EH (cell line): ENCODE measurements at regions not wholly inside any gene's neighbourhood (a gene's known extent, or its start where the extent isn't known, plus 50 kb on each side); places are given as distances from the start of the nearest gene placed in this dataset.

Experiments used
- DNase-seq: peaks from one replicate; pipeline ENCODE4 v3.0.0-alpha.2; 2015; ENCODE audit warnings: low read depth

DNA sequence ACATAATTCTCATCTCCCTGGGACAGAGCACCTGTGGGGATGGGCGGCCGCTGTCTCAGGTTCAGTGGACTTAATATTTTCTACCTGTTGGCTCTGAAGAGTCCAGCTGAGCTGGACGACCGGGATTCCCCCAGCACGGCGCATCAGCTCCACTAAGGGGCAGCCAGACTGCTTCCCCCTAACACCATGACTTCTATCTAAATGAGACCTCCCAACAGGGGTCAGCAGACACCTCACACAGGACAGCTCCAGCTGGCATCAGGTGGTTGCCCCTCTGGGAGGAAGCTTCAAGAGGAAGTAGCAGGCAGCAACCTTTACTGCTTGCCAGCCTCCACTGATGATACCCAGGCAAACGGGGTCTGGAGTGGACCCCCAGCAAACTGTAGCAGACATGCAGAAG is 226.0 kb upstream of the DSEL start:
- no peak for DNase-seq

DNA sequence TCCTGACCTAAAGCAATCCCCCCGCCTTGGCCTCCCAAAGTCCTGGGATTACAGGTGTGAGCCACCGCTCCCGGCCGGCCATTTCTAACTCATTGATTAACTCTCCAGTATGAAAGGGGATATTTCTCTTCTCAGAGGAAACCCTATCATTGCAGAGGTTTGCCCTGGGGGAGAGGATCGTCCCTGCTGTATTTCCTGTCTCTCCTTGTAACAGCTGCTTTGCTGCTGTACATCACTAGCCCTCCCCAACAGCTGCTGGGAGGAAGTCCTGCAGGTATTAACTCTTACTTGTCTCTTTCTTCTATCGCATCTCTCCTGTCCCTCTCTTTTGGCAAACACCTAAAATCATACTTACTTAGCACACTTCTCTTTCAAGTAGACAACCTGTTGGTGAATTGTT is 219.0 kb upstream of the DSEL start:
- DNase-seq, result no peak

- peak; percentile 49 for DNase-seq
Measured at GRCh38 chr18:67733088-67733487, 216.6 kb upstream of the DSEL start.

DNA sequence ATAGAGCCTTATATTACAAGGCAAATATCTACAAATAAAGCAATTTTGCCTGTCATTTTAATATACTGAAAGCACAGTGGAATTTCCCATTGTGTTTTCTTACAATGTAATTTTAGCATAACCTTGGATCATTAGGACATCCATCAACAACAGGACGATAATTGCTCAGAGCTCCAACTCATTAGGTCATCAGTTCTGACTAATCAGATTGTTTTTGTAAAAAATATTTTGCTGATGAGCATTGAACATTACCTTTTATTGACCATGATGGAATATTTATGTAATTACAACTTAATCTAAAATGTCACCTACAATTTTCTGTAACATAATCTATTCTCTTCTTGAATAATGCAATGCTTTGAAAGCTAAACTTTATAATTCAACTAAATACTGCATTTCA is 215.3 kb upstream of the DSEL start:
- DNase-seq, result peak; percentile 63

- peak; percentile 87 for DNase-seq
Measured at GRCh38 chr18:67730886-67731285, 214.4 kb upstream of the DSEL start.

DNA sequence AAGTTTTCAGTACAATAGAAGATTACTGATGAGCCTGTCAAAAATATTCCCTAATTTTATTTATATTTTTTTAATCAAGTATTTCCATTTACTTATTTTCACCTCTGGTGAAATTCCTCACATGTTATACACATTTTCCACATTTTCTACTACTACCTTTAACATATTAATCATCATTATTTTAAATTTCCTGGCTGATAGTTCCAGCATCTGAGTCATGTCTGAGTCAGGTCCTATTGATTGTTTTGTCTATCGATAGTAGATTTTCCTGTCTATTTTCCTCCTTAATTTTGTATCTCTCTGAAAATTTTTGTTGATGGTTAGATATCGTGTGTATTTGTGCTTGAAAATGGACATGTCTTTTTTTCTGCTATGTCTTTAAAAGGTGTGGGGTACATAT is 211.8 kb upstream of the DSEL start:
- DNase-seq, result no peak

- DNase-seq, result no peak
Measured at GRCh38 chr18:67726882-67727281, 210.4 kb upstream of the DSEL start.

GRCh38 chr18:67717800-67718199 is 201.3 kb upstream of the DSEL start:
- no peak for DNase-seq

GRCh38 chr18:67715567-67715966 is 199.0 kb upstream of the DSEL start:
- no peak for DNase-seq

GRCh38 chr18:67710639-67711038 is 194.1 kb upstream of the DSEL start:
- no peak for DNase-seq

DNA sequence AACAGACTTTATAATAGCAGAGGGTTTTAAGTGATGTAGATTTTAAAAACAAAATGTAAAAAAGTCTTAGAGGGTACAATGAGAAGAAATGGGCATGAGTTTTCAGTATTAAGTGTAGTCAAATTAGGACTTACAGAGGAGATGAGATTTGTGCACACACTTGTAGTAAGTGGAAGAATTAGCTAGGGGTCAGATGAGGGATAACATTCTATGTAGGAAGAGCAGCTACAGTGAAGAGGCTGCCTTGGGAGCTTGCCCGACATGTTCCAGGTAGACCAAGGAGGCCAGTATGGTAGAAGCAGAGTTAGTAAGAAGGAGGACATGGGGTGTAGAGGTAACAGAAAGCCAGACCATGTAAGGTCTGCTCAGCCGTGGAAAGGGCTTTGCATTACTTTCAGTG is 189.2 kb upstream of the DSEL start:
- peak; percentile 9 for DNase-seq

DNA sequence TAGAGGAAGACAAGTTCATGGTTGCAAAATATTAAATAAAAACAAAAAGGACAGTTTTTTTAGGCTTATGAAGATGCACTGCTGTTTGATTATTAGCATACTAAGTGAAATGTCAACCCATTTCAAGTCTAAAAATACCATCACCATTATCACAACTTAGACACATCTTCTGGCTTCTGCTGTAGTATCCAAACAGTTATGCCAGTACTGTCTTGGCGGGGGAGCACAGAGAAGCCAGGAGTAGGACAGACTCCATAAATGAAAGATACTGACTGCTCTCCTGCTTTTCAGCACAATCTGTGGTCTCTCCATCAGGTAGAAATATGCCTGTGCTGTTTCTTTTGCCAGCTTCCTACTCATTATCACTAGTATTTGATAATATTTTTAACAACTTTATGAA is 179.2 kb upstream of the DSEL start:
- DNase-seq, result no peak

GRCh38 chr18:67694787-67695186 is 178.3 kb upstream of the DSEL start:
- DNase-seq, result no peak

GRCh38 chr18:67692811-67693210 is 176.3 kb upstream of the DSEL start:
- no peak for DNase-seq

GRCh38 chr18:67682516-67682915 is 166.0 kb upstream of the DSEL start:
- DNase-seq, result no peak

DNA sequence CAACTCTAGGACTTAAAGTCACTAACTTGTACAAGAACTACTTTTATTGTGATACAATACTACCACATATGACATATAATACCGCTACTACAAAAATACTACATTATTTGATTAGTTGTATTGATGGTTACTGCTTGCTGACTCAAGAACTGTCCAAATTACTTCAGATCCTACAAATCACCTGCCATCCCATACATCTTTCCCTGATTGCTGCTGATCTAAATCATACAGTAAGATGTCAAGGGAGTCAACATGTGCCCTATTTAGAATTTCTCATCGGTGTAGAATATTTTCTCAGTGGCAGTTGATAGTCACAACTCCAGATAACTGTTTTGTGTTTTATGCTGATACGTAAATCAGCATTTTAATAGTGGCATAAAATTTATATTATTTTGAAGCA is 161.0 kb upstream of the DSEL start:
- no peak for DNase-seq

- DNase-seq, result no peak
Measured at GRCh38 chr18:67672716-67673115, 156.2 kb upstream of the DSEL start.

DNA sequence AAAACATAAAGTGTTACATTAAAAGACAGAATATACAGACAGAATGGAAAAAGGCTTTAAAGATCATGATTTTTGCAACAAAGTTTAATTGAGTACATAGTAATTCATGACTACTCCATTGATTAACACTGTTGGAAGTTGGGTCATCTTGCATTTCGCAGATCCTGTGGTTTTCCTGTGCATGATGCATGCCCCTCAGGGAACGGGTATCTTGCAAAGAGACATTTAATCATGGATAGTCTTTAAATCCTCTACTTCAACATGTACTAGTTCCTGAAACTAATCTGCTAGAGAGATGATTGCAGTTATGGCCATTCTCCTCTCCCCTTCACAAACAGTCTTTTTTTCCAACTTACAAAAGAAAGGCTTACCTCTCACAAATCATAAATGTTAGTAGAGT is 155.6 kb upstream of the DSEL start:
- DNase-seq, result peak; percentile 76

GRCh38 chr18:67670024-67670543 is 153.6 kb upstream of the DSEL start:
- peak; percentile 91 for DNase-seq

GRCh38 chr18:67665266-67665665 is 148.7 kb upstream of the DSEL start:
- DNase-seq, result peak; percentile 88

- no peak for DNase-seq
Measured at GRCh38 chr18:67662996-67663395, 146.5 kb upstream of the DSEL start.

DNA sequence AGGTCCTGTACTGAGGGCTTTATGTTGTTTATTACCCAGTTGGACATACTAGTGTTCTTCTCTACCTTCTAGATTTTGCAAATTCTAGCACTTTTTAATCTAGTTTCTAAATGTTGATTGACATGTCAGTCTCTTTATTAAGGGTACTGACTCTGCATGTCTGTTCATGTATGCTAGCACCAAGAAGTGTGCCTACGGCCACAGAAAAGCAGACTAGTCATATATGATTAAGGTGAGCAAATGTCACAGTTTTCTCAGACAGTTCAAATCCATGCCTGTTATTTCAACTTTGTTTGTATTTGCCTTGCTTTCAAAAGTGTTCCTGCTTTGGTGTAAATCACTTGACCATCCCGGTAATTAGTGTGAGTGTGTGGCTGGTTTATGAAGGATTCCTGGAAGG is 145.0 kb upstream of the DSEL start:
- no peak for DNase-seq

DNA sequence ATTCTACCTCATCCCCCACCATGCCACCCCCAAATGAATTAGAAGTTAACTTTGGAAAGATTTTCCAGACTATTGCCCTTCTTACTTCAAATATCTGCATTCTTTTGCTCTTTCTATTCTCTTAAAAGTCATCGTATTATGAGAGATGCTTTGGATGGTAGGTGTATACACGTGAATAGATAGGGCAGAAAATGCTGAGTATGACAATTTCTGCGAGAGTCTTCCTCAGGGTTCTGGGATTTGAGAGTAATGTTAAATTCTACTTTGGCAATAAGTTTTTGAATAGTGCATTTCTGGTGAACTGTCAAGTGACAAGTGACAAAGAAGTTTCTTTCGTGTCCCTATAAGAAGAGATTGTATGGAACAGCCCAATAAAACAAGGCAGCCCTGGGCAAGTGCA is 137.6 kb upstream of the DSEL start:
- DNase-seq, result no peak

- no peak for DNase-seq
Measured at GRCh38 chr18:67652288-67652687, 135.8 kb upstream of the DSEL start.

DNA sequence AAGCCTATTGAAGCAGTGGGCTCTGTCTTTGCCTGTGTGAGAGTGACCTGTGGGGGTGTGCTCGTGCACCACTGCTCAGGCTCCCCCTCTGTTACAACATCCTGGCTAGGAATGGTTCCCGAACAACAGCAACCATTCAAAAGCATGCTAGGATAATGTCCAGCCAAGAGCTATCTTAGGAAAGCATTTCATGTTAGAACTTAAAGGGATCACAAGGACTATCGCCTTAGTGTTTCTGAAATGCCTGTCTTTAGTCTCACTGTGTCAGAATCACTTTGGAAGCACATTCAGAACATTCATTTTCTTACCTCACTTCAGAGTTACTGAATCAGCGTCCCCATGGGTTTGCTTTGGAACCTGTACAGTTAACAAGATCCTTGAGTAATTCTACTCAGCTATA is 134.9 kb upstream of the DSEL start:
- no peak for DNase-seq
